OCI-LY7 (cell line): ENCODE measurements at regions not wholly inside any gene's neighbourhood (a gene's known extent, or its start where the extent isn't known, plus 50 kb on each side); places are given as distances from the start of the nearest gene placed in this dataset.

Experiments used
- BruUV-seq: library from RNA; stranded (reverse); fragments of 400-500 nt; replicated peaks from 2 replicates; lab custom pipeline; 2021; lab: Mats Ljungman, UMichigan
- CTCF ChIA-PET: fragments of 300-600 bp; sonication (Branson Sonifier 250); formaldehyde crosslinking; loops from one replicate; lab custom pipeline; 2022; ENCODE audit warnings: antibody characterized with exemption; ENCODE audit not compliant: unreplicated experiment; lab: Charles Lee
- POLR2A ChIA-PET: fragments of 300-600 bp; sonication (Branson Sonifier 250); formaldehyde crosslinking; loops from one replicate; lab custom pipeline; 2022; ENCODE audit warnings: antibody characterized with exemption; lab: Charles Lee
- DNase-seq: peaks from one replicate; pipeline ENCODE4 v3.0.0-alpha.2; 2015; ENCODE audit warnings: low spot score
- H2AFZ ChIP-seq: fragments of 200-600 bp; sonication (generic), shearing (Covaris generic); 2 replicates; pipeline ENCODE4 v1.6.1; 2014; ENCODE audit warnings: mild to moderate bottlenecking, antibody characterized with exemption, low read length, moderate library complexity
- H3K27ac ChIP-seq: fragments of 200-600 bp; sonication (generic); 2 replicates; pipeline ENCODE4 v1.5.1; 2014; ENCODE audit warnings: mixed run types, low read depth, mild to moderate bottlenecking, moderate library complexity, low read length, inconsistent platforms; ENCODE audit not compliant: poor library complexity, severe bottlenecking
- H3K36me3 ChIP-seq: fragments of 200-600 bp; sonication (generic); 2 replicates; pipeline ENCODE4 v1.6.1; 2014; ENCODE audit warnings: mild to moderate bottlenecking, antibody characterized with exemption, low read length, moderate library complexity, mixed read lengths; ENCODE audit not compliant: insufficient read depth
- H3K4me1 ChIP-seq: fragments of 200-600 bp; sonication (generic); 2 replicates; pipeline ENCODE4 v1.5.1; 2014; ENCODE audit warnings: mild to moderate bottlenecking, low read length; ENCODE audit not compliant: insufficient read depth, poor library complexity, severe bottlenecking
- H3K4me2 ChIP-seq: fragments of 200-600 bp; sonication (generic); 2 replicates; pipeline ENCODE4 v1.6.1; 2014; ENCODE audit warnings: mild to moderate bottlenecking, low read length
- H3K4me3 ChIP-seq: fragments of 200-600 bp; sonication (generic); 2 replicates; pipeline ENCODE4 v1.5.1; 2014; ENCODE audit warnings: mild to moderate bottlenecking, low read depth, low read length; ENCODE audit not compliant: poor library complexity, severe bottlenecking
- H3K79me2 ChIP-seq: fragments of 200-600 bp; sonication (generic); 2 replicates; pipeline ENCODE4 v1.6.1; 2016; ENCODE audit warnings: low read depth, mild to moderate bottlenecking, low read length, moderate library complexity, mixed read lengths; ENCODE audit not compliant: insufficient read depth
- H3K9me2 ChIP-seq: fragments of 200-600 bp; sonication (generic); 2 replicates; pipeline ENCODE4 v1.6.1; 2016; ENCODE audit warnings: mild to moderate bottlenecking, low read length, mixed read lengths; ENCODE audit not compliant: insufficient read depth
- H3K9me3 ChIP-seq: fragments of 200-600 bp; sonication (generic); 2 replicates; pipeline ENCODE4 v1.6.1; 2014; ENCODE audit warnings: mild to moderate bottlenecking, mixed run types, low read length, mixed read lengths
- H4K20me1 ChIP-seq: fragments of 200-600 bp; sonication (generic); 2 replicates; pipeline ENCODE4 v1.6.1; 2014; ENCODE audit warnings: mild to moderate bottlenecking, antibody characterized with exemption, low read length, moderate library complexity, mixed read lengths; ENCODE audit not compliant: insufficient read depth
- EZH2phosphoT487 ChIP-seq: fragments of 200-600 bp; sonication (generic); IDR thresholded peaks from 2 replicates; pipeline ENCODE4 v1.6.1; 2018; ENCODE audit warnings: low read depth, borderline replicate concordance, mild to moderate bottlenecking, mixed run types, antibody characterized with exemption, low read length, moderate library complexity, mixed read lengths
- intact Hi-C: fragments of 100-400 bp; cut with micrococcal nuclease; formaldehyde crosslinking; loops from one replicate; pipeline ENCODE4 v1.10.0; 2022; ENCODE audit not compliant: unreplicated experiment
- TF ChIP-seq, protein P1 (sequence below): fragments of 200-600 bp; sonication (generic); conservative IDR thresholded peaks from 2 replicates; pipeline ENCODE4 v1.5.1; 2014; ENCODE audit warnings: mild to moderate bottlenecking, antibody characterized with exemption, low read length, moderate library complexity, mixed read lengths

DNA sequence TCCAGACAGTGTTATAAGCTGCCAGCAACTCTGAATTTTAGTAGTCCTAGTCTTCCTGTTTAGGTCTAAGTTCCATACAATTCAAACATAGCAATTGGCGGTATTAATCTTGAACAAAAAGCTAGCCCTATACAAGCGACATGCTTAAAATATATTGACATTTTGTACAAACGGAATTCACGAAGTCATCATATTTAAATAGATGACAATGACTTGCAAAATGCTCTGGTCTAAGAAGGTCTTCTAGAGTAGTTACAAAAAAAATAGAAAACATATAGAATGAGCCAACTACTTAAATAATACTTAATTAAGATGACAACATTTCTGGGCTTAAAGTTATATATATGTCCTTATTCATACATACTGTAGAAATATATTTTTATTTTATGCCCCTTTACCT is 446.6 kb downstream of the ANKRD7 start:
- H3K4me1 ChIP-seq: no peaks in the 10 kb centered on the region
- no peak for DNase-seq
- H3K27ac ChIP-seq: no peak overlapping the region
- ChIA-PET CTCF (no interaction called here), POLR2A (interaction anchor here (1.1 to 1.3 kb wide), 2 partner anchors 14 to 41 kb away, joined by 4 read pairs; no protein-coding TSS in a partner anchor)
- H2AFZ ChIP-seq: no peak overlapping the region
- H3K9me2 ChIP-seq: no peaks in the 10 kb centered on the region
- TF ChIP-seq EZH2phosphoT487: no peak
- TF ChIP-seq, protein P1, sequence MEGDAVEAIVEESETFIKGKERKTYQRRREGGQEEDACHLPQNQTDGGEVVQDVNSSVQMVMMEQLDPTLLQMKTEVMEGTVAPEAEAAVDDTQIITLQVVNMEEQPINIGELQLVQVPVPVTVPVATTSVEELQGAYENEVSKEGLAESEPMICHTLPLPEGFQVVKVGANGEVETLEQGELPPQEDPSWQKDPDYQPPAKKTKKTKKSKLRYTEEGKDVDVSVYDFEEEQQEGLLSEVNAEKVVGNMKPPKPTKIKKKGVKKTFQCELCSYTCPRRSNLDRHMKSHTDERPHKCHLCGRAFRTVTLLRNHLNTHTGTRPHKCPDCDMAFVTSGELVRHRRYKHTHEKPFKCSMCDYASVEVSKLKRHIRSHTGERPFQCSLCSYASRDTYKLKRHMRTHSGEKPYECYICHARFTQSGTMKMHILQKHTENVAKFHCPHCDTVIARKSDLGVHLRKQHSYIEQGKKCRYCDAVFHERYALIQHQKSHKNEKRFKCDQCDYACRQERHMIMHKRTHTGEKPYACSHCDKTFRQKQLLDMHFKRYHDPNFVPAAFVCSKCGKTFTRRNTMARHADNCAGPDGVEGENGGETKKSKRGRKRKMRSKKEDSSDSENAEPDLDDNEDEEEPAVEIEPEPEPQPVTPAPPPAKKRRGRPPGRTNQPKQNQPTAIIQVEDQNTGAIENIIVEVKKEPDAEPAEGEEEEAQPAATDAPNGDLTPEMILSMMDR: no peak
- H4K20me1 ChIP-seq: no peaks in the 10 kb centered on the region
- H3K9me3 ChIP-seq: no peaks in the 10 kb centered on the region
- no peaks in the 10 kb centered on the region for H3K36me3 ChIP-seq
- intact Hi-C loops: no loop called here
- no peak overlapping the region for H3K4me3 ChIP-seq
- no peaks in the 10 kb centered on the region for H3K79me2 ChIP-seq
- BruUV-seq: no TSS peak
- H3K4me2 ChIP-seq: no peak overlapping the region

DNA sequence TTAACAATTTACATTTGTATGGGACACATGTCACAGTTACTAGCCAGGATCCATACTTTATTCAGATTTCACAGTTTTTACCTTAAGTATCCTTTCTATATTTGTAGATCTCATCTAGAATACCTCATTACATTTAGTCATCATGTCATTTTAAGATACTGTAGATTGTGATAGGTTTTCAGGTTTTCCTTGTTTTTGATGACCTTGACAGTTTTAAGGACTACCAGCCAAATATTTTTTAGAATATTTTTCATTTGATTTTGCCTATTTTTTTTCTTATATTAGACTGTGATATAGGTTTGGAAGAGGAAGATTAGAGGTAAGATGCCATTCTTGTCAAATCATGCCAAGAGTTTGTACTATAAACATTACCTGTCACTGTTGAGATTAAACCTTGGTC is 460.3 kb downstream of the ANKRD7 start:
- DNase-seq: no peak
- BruUV-seq: no TSS peak
- H3K9me2 ChIP-seq: no peaks in the 10 kb centered on the region
- POLR2A ChIA-PET: no interaction called here
- no peak overlapping the region for H2AFZ ChIP-seq
- H3K4me1 ChIP-seq: no peaks in the 10 kb centered on the region
- no peak overlapping the region for H3K27ac ChIP-seq
- no peak overlapping the region for H3K4me3 ChIP-seq
- no peaks in the 10 kb centered on the region for H3K9me3 ChIP-seq
- no peak overlapping the region for H3K4me2 ChIP-seq
- intact Hi-C loops: no loop called here
- no peaks in the 10 kb centered on the region for H3K36me3 ChIP-seq
- H3K79me2 ChIP-seq: no peaks in the 10 kb centered on the region
- CTCF ChIA-PET: no interaction called here
- no peaks in the 10 kb centered on the region for H4K20me1 ChIP-seq
- TF ChIP-seq, protein P1: no peak
- TF ChIP-seq EZH2phosphoT487: no peak

DNA sequence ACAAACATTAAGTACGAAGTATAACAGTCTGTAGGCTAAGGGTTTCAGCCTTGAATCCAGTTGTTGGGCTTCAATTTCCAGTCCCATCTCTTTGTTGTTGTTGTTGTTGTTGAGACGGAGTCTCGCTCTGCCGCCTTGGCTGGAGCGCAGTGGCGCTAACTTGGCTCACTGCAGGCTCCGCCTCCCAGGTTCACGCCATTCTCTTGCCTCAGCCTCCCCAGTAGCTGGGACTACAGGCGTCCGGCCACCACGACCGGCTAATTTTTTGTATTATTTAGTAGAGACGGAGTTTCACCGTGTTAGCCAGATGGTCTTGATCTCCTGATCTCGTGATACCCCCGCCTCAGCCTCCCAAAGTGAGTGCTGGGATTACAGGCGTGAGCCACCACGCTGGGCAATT is 464.9 kb downstream of the ANKRD7 start:
- Histone ChIP-seq H3K36me3 (no peaks in the 10 kb centered on the region), H3K4me2 (no peak overlapping the region), H2AFZ (no peak overlapping the region), H4K20me1 (no peaks in the 10 kb centered on the region), H3K27ac (no peak overlapping the region), H3K9me2 (no peaks in the 10 kb centered on the region), H3K4me3 (no peak overlapping the region), H3K9me3 (no peaks in the 10 kb centered on the region), H3K79me2 (no peaks in the 10 kb centered on the region), H3K4me1 (no peaks in the 10 kb centered on the region)
- TF ChIP-seq, protein P1: no peak
- TF ChIP-seq EZH2phosphoT487: no peak
- DNase-seq: no peak
- intact Hi-C loops: no loop called here
- no TSS peak for BruUV-seq
- CTCF ChIA-PET: no interaction called here
- POLR2A ChIA-PET: interaction anchor here (0.5 kb wide), 1 partner anchor 83 kb away, joined by 3 read pairs; no protein-coding TSS in a partner anchor
